OCI-LY1 (cell line): ENCODE measurements at regions not wholly inside any gene's neighbourhood (a gene's known extent, or its start where the extent isn't known, plus 50 kb on each side); places are given as distances from the start of the nearest gene placed in this dataset.

ENCODE experiments used
- H2AFZ ChIP-seq: fragments of 200-600 bp; sonication (generic), shearing (Covaris generic); 2 replicates; pipeline ENCODE4 v1.6.0; 2014; ENCODE audit warnings: antibody characterized with exemption, mild to moderate bottlenecking, low read length
- H3F3A ChIP-seq: fragments of 200-600 bp; sonication (generic), shearing (Covaris generic); 2 replicates; pipeline ENCODE4 v1.6.0; 2014; ENCODE audit warnings: mild to moderate bottlenecking, antibody characterized with exemption, low read length, moderate library complexity; ENCODE audit not compliant: insufficient read depth
- H3K27ac ChIP-seq: fragments of 200-600 bp; sonication (generic); 2 replicates; pipeline ENCODE4 v1.5.1; 2014; ENCODE audit warnings: low read length, mixed run types, mild to moderate bottlenecking, low read depth; ENCODE audit not compliant: poor library complexity, severe bottlenecking
- H3K27me3 ChIP-seq: fragments of 200-600 bp; sonication (generic); 2 replicates; pipeline ENCODE4 v1.6.0; 2014; ENCODE audit warnings: antibody characterized with exemption, mild to moderate bottlenecking, low read length, moderate library complexity; ENCODE audit not compliant: insufficient read depth
- H3K36me3 ChIP-seq: fragments of 200-600 bp; sonication (generic); 2 replicates; pipeline ENCODE4 v1.6.1; 2014; ENCODE audit warnings: mild to moderate bottlenecking, antibody characterized with exemption, low read length, moderate library complexity, mixed read lengths; ENCODE audit not compliant: insufficient read depth
- H3K4me1 ChIP-seq: fragments of 200-600 bp; sonication (generic); 2 replicates; pipeline ENCODE4 v1.5.1; 2014; ENCODE audit warnings: mild to moderate bottlenecking, low read length, moderate library complexity; ENCODE audit not compliant: insufficient read depth, severe bottlenecking
- H3K4me2 ChIP-seq: fragments of 200-600 bp; sonication (generic), shearing (Covaris generic); 2 replicates; pipeline ENCODE4 v1.6.1; 2014; ENCODE audit warnings: low read length
- H3K4me3 ChIP-seq: fragments of 200-600 bp; sonication (generic); 2 replicates; pipeline ENCODE4 v1.5.1; 2014; ENCODE audit warnings: low read length, low read depth, mild to moderate bottlenecking, mixed read lengths; ENCODE audit not compliant: poor library complexity, severe bottlenecking
- H3K79me2 ChIP-seq: fragments of 200-600 bp; shearing (Covaris generic); 2 replicates; pipeline ENCODE4 v1.6.1; 2016; ENCODE audit warnings: mixed run types, low read length, mixed read lengths; ENCODE audit not compliant: insufficient read depth
- H3K9ac ChIP-seq: fragments of 200-600 bp; sonication (generic), shearing (Covaris generic); 2 replicates; pipeline ENCODE4 v1.6.1; 2014; ENCODE audit warnings: mild to moderate bottlenecking, low read length, mixed read lengths
- H3K9me2 ChIP-seq: fragments of 200-600 bp; sonication (generic), shearing (Covaris generic); 2 replicates; pipeline ENCODE4 v1.6.1; 2014; ENCODE audit warnings: low read depth, mild to moderate bottlenecking, low read length, mixed read lengths
- H3K9me3 ChIP-seq: fragments of 200-600 bp; shearing (Covaris generic); 2 replicates; pipeline ENCODE4 v1.6.1; 2014; ENCODE audit warnings: low read length, mixed read lengths
- H4K20me1 ChIP-seq: fragments of 200-600 bp; sonication (generic), shearing (Covaris generic); 2 replicates; pipeline ENCODE4 v1.6.0; 2016; ENCODE audit warnings: mild to moderate bottlenecking, low read length; ENCODE audit not compliant: insufficient read depth
- EZH2 ChIP-seq: fragments of 200-600 bp; sonication (generic), shearing (Covaris generic); IDR thresholded peaks from 2 replicates; pipeline ENCODE4 v1.8.0; 2017; ENCODE audit warnings: borderline replicate concordance, mixed run types, mild to moderate bottlenecking, antibody characterized with exemption, low read length, moderate library complexity, mixed read lengths
- TF ChIP-seq, protein P1 (sequence below): fragments of 200-600 bp; sonication (generic), shearing (Covaris generic); IDR thresholded peaks from 2 replicates; pipeline ENCODE4 v1.5.1; 2017; ENCODE audit warnings: mild to moderate bottlenecking, antibody characterized with exemption, low read length, moderate library complexity, mixed read lengths

DNA sequence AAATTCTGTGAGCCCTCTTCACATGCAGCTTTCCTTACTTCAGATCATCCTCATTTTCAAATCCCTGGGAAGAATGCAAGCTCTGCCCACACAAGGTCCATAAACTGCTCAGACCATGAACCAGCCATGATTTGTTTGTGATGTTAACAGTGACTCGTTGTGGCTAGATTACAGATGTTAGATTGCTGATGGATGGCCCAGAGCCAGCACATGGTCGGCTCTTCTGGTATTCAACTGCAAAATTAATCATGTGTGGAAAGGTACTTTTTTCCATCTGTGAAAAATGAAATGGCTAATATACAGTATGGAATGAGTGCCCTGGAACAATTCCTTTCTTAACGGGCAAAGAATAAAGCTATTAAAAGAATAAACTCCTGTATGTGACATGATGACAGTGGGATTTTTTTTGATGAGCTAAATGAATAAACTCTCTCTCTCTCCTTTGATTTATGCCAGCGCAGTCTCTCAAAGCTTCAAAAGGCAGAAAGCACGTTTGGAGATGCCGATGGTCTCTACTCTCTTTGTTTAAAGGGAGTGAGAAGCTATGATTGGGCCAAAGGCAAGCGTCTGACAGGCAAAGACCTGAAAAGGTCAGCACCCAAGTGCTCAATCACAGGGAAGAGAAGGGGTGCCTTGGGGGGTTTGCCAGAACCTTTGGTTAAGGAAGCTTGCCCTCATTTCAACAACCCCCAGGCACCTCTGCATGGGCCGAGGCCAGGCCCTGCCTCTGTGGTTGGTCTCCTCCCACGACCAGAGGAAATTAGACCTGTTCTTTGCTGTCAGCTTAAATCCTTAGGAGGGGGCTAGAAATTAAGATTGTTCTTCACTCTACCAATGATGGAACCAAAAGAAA, 444.0 kb upstream of the NFE2L3 start:
- Histone ChIP-seq H3K4me3 (no peak overlapping the region), H2AFZ (no peak overlapping the region), H4K20me1 (no peaks in the 10 kb centered on the region), H3K27ac (no peak overlapping the region), H3K79me2 (no peaks in the 10 kb centered on the region), H3K9me2 (no peaks in the 10 kb centered on the region), H3F3A (no peaks in the 10 kb centered on the region), H3K36me3 (no peaks in the 10 kb centered on the region), H3K9me3 (no peaks in the 10 kb centered on the region), H3K4me1 (no peaks in the 10 kb centered on the region), H3K9ac (no peak overlapping the region), H3K27me3 (no peaks in the 10 kb centered on the region), H3K4me2 (no peak overlapping the region)
- no peak for TF ChIP-seq EZH2
- TF ChIP-seq, protein P1, sequence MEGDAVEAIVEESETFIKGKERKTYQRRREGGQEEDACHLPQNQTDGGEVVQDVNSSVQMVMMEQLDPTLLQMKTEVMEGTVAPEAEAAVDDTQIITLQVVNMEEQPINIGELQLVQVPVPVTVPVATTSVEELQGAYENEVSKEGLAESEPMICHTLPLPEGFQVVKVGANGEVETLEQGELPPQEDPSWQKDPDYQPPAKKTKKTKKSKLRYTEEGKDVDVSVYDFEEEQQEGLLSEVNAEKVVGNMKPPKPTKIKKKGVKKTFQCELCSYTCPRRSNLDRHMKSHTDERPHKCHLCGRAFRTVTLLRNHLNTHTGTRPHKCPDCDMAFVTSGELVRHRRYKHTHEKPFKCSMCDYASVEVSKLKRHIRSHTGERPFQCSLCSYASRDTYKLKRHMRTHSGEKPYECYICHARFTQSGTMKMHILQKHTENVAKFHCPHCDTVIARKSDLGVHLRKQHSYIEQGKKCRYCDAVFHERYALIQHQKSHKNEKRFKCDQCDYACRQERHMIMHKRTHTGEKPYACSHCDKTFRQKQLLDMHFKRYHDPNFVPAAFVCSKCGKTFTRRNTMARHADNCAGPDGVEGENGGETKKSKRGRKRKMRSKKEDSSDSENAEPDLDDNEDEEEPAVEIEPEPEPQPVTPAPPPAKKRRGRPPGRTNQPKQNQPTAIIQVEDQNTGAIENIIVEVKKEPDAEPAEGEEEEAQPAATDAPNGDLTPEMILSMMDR: no peak

DNA sequence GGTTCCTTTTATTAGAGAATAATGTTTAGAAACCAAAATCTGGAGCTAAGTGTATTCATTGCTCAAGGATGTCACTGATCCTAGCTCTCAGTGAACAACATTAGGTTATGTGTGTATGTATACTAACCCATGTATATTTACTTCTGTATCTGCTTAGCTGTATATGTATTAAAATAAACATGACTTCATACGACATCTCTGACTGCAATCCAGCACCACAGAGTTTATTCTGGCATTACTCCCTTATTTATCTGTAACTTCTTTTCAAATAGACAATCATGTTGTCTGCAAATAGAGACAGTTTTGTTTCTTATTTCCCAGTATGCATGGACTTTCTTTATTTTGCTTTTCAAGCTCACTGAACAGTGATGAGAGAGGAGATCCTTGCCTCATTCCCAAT, 441.0 kb upstream of the NFE2L3 start:
- Histone ChIP-seq H3F3A (no peaks in the 10 kb centered on the region), H4K20me1 (no peaks in the 10 kb centered on the region), H3K4me3 (no peak overlapping the region), H3K4me1 (no peaks in the 10 kb centered on the region), H3K9me3 (no peaks in the 10 kb centered on the region), H3K79me2 (no peaks in the 10 kb centered on the region), H3K27me3 (no peaks in the 10 kb centered on the region), H3K27ac (no peak overlapping the region), H3K4me2 (no peak overlapping the region), H2AFZ (no peak overlapping the region), H3K9me2 (no peaks in the 10 kb centered on the region), H3K36me3 (no peaks in the 10 kb centered on the region), H3K9ac (no peak overlapping the region)
- TF ChIP-seq EZH2: no peak
- TF ChIP-seq, protein P1: no peak

DNA sequence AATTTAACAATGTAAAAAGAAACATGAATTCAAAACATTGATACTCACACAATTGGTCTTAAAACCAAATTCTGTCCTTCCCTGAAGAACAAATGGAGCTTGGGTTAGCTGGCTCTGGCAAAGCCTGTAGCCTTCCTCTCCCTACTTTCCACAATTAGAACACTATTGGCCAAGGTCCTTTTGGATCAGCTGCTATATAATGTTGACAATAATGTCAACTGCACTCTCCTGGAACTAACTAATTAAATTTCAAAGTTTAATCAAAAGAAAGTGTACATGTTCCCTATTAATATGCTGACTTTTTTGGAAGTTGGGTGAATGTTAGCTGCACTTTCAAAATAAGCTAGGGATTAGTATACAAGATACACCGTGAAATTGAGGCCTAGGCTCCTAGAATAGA, 440.1 kb upstream of the NFE2L3 start:
- H3F3A ChIP-seq: no peaks in the 10 kb centered on the region
- no peaks in the 10 kb centered on the region for H3K4me1 ChIP-seq
- no peak overlapping the region for H2AFZ ChIP-seq
- H3K4me2 ChIP-seq: no peak overlapping the region
- no peak overlapping the region for H3K4me3 ChIP-seq
- no peaks in the 10 kb centered on the region for H3K36me3 ChIP-seq
- no peak overlapping the region for H3K27ac ChIP-seq
- no peaks in the 10 kb centered on the region for H3K27me3 ChIP-seq
- H3K9me3 ChIP-seq: no peaks in the 10 kb centered on the region
- H3K79me2 ChIP-seq: no peaks in the 10 kb centered on the region
- TF ChIP-seq, protein P1: no peak
- no peak for TF ChIP-seq EZH2
- no peaks in the 10 kb centered on the region for H4K20me1 ChIP-seq
- no peaks in the 10 kb centered on the region for H3K9me2 ChIP-seq
- H3K9ac ChIP-seq: no peak overlapping the region
